ENCODE measurements at regions not wholly inside any gene's neighbourhood (a gene's known extent, or its start where the extent isn't known, plus 50 kb on each side); places are given as distances from the start of the nearest gene placed in this dataset.

DNA sequence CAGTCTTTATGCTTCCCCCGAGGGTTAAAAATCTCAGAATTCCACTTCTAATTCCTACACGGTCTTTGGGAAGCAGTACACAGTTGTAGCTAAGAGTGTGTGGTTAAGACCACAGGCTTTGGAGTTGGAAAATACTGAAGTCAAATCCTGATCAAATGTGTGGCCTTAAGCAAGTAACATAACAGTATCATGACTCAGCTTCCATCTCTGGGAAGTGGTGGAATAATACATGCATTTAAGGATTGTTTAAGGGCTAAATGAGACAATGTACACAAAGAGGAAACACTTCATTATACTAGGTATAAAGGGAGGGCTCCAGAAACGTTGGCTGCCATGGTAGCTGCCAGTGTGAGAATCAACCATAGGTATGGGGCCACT, 71.5 kb downstream of the FAT3 start:
- TF ChIP-seq, protein P1, sequence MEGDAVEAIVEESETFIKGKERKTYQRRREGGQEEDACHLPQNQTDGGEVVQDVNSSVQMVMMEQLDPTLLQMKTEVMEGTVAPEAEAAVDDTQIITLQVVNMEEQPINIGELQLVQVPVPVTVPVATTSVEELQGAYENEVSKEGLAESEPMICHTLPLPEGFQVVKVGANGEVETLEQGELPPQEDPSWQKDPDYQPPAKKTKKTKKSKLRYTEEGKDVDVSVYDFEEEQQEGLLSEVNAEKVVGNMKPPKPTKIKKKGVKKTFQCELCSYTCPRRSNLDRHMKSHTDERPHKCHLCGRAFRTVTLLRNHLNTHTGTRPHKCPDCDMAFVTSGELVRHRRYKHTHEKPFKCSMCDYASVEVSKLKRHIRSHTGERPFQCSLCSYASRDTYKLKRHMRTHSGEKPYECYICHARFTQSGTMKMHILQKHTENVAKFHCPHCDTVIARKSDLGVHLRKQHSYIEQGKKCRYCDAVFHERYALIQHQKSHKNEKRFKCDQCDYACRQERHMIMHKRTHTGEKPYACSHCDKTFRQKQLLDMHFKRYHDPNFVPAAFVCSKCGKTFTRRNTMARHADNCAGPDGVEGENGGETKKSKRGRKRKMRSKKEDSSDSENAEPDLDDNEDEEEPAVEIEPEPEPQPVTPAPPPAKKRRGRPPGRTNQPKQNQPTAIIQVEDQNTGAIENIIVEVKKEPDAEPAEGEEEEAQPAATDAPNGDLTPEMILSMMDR (conservative IDR thresholded peaks at IDR 0.05 in 1 of 2, IDR thresholded peaks at IDR 0.05 in 1 of 2; ENCODE audit: low read depth in 1 of 2, low read length in 2 of 2): no peak
- no peak for TF ChIP-seq EZH2 (IDR thresholded peaks at IDR 0.05; ENCODE audit: low read length, missing control alignments)
